ENCODE measurements at regions not wholly inside any gene's neighbourhood (a gene's known extent, or its start where the extent isn't known, plus 50 kb on each side); places are given as distances from the start of the nearest gene placed in this dataset.

GRCh38 chr2:71937396-71937795, 210.3 kb downstream of the CYP26B1 start:
- no peak for ATAC-seq
- TF ChIP-seq SIN3A (IDR thresholded peaks at IDR 0.05; ENCODE audit: borderline replicate concordance, insufficient read depth, low read depth, low read length) (no peak), CTCF (IDR thresholded peaks at IDR 0.05) (no peak), TCF7L2 (IDR thresholded peaks at IDR 0.05; ENCODE audit: low read depth, low read length) (no peak), POLR2AphosphoS5 (IDR thresholded peaks at IDR 0.05; ENCODE audit: low read depth, low read length) (no peak), REST (IDR thresholded peaks at IDR 0.05; ENCODE audit: insufficient read depth in 1 of 2, low read depth in 2 of 2, low read length in 1 of 2) (no peak)
- H3K4me1 ChIP-seq (ENCODE audit: control insufficient read depth, insufficient read depth, low read length), result no peaks in the 10 kb centered on the region
- POLR2A ChIA-PET, result no interaction called here
- no peaks in the 10 kb centered on the region for H3K36me3 ChIP-seq (ENCODE audit: control insufficient read depth, insufficient read depth, low read length)
- no peaks in the 10 kb centered on the region for H3K9me3 ChIP-seq (ENCODE audit: control insufficient read depth, insufficient read depth, low read depth, low read length)
- no TSS peak for BruUV-seq (replicated peaks)
- no peak for DNase-seq (ENCODE audit: low read depth, low spot score)
- H3K27ac ChIP-seq (ENCODE audit: low read length), result no peak overlapping the region
- H3K27me3 ChIP-seq (ENCODE audit: control insufficient read depth, insufficient read depth, low read length), result no peaks in the 10 kb centered on the region
- no peak overlapping the region for H3K4me3 ChIP-seq (ENCODE audit: low read depth in 2 of 2, low read length in 2 of 2)
- in situ Hi-C loops (cut with HindIII; ENCODE audit: low pct_unique_long_range_greater_than_20kb, low sequenced_read_pairs), result no loop called here
- intact Hi-C loops (cut with micrococcal nuclease; ENCODE audit: unreplicated experiment), result no loop called here
- CTCF ChIA-PET, result interaction anchor here (1.1 kb wide), 1 partner anchor 213 kb away, joined by 3 read pairs; no protein-coding TSS in a partner anchor

DNA sequence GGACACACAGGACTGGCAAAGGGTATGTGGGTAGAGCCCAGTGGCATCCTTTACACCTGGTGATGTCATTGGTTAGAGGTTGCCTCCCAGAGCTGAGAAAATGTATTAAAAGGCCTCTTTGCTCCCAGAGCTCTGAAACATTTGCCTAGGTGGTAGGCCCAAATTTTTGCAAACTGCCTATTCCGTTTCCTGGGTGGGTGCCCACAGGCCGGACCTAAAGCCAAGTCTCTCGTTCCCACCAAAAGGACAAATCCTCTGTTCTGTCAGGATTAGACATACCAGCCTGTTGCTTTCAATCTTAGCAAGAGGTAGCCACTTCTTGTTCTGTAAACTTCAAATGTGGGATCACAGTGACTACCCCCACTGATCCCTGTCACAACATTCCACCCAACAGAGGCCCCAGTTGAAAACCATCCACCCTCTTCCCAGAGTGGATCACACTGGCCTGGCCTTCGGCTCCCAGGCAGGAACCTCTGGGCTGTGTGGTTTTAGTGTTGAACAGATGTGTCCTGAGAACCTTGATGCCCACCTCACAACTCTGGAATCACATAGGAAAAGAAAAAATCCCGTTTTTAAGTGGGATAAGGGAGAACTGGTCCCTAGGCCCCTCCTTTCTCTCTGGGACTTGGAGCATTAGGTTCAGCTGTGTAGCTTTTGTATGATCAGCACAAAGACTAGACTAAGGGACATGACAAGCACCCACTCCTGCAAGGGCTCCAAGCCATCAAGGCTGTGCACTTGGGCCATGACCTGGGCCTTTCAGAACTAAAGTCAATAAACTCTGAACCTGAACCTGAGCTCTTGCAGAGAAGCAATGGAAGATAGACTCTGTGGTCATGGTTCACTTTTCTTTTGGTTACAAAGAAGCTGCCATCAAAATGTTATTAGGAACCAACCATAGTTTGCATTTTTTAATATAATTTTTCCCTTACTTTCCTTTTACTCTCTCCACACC, 211.3 kb downstream of the CYP26B1 start:
- H3K36me3 ChIP-seq (ENCODE audit: control insufficient read depth, insufficient read depth, low read length), result no peaks in the 10 kb centered on the region
- BruUV-seq (replicated peaks), result no TSS peak
- ATAC-seq (no peak), DNase-seq (ENCODE audit: low read depth, low spot score) (no peak)
- TF ChIP-seq REST (IDR thresholded peaks at IDR 0.05; ENCODE audit: insufficient read depth in 1 of 2, low read depth in 2 of 2, low read length in 1 of 2), result no peak
- TF ChIP-seq CTCF (IDR thresholded peaks at IDR 0.05), result no peak
- H3K9me3 ChIP-seq (ENCODE audit: control insufficient read depth, insufficient read depth, low read depth, low read length), result no peaks in the 10 kb centered on the region
- POLR2A ChIA-PET, result no interaction called here
- in situ Hi-C loops (cut with HindIII; ENCODE audit: low pct_unique_long_range_greater_than_20kb, low sequenced_read_pairs), result no loop called here
- no peak overlapping the region for H3K27ac ChIP-seq (ENCODE audit: low read length)
- intact Hi-C loops (cut with micrococcal nuclease; ENCODE audit: unreplicated experiment), result no loop called here
- CTCF ChIA-PET, result interaction anchor here (1.1 kb wide), 1 partner anchor 214 kb away, joined by 3 read pairs; no protein-coding TSS in a partner anchor
- H3K27me3 ChIP-seq (ENCODE audit: control insufficient read depth, insufficient read depth, low read length), result no peaks in the 10 kb centered on the region
- H3K4me3 ChIP-seq (ENCODE audit: low read depth in 2 of 2, low read length in 2 of 2), result no peak overlapping the region
- no peaks in the 10 kb centered on the region for H3K4me1 ChIP-seq (ENCODE audit: control insufficient read depth, insufficient read depth, low read length)
